HG03039 (cell line): ENCODE measurements at regions not wholly inside any gene's neighbourhood (a gene's known extent, or its start where the extent isn't known, plus 50 kb on each side); places are given as distances from the start of the nearest gene placed in this dataset.
"Not testable (repeated sequence)": the region's sequence is repeated elsewhere in the genome, so short reads cannot be mapped to it uniquely, and the experiment has no call there.

Source experiments
- ATAC-seq: cut with Tn5 transposase; IDR thresholded peaks from one replicate; pipeline ENCODE4 v1.9.1; 2021; ENCODE audit warnings: mild to moderate bottlenecking, moderate library complexity; ENCODE audit not compliant: unreplicated experiment

DNA sequence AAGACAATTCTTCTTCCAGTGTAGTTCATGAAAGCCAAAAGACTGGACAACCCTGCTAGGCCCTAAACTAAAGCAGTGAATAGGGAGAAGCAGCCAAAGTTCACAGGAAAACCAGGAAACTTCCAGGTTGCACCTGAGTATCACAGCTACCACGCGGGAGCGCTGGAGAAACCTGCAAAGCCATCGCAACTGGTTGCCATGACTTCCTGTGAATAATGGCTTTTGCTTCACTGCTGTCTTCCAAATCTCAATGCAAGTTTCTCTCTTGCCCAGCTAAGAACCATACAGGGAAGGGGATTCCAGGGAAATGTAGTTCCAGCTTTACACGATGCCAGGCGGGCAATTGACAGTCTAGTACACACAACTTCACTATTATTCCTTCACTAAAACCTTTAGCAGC lies 114.1 kb downstream of the GXYLT1 start:
- no peak for ATAC-seq

DNA sequence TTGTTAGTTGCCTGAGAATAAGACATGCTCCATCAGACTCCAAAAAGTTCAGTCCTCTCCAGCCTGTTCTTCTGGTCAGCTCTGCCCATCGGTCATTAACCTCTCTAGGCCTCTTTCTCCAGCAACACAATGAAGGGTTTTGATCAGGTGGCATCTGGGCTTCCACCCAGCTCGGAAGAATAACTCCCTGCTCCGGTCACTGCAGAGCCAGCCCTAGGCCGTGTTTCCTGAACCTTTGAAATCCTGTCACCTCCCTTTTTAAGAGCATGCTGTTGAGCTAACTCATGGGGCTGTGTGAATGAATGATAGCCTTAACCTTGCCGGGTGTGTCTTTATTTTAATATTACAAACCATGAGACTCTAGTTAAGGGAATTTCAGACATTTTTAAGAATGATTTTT lies 117.1 kb downstream of the GXYLT1 start:
- no peak for ATAC-seq

DNA sequence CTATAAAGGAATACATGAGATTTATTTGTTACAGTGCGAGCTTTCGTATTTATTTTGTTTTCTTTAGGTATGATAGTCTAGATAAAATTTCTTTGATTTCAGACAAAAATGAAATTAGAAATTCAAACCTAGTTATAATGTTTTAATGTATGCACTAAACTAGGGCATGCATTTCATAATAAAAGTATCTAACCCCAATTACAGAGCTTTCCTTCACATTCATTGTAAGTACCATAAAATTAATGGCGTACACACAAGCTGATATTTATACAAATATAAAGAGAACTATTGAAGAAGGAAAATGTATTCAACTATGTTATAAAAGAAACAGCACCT lies 120.2 kb downstream of the GXYLT1 start:
- ATAC-seq: no peak

DNA sequence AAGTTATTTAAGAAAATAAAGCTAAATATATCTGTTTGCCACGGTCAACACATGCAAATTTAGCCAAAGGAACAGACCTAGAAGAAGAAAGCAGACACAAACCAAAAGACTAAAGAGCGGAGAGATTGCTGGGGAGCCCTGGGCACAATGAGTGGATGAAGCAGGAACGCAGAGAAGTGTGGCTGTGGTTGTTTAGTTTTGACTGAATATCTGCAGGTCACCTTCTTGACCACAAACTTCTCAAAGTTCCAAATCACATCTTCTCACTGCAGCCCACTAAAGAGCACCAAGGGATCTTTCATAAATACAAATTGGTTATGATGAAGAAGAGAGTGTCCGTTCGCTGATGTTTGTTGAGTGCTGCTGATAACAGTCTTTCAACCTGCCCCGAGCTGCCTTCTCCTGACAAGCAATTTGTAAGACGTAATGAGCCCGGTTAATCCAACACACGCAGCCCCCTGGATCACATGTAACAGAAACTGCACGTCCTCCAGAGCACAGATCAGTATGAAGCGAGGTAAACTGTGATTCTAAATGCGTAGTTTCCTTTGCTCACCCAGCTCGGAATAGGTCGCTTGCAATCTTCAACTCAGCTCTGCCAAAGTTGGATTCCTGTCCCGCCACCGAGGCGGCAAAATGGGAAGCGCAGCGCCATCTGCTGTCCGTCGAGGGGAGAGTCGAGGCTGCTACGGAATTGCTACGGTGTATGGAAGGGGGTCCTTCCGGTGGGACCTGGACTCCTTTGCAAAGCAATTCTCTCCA lies 120.8 kb downstream of the GXYLT1 start:
- peak; percentile 92 for ATAC-seq

GRCh38 chr12:42021937-42022336 lies 122.7 kb downstream of the GXYLT1 start:
- ATAC-seq: not testable (repeated sequence)

- ATAC-seq: no peak
Measured at GRCh38 chr12:42021469-42021868, 123.2 kb downstream of the GXYLT1 start.

- no peak for ATAC-seq
Measured at GRCh38 chr12:42020226-42020625, 124.4 kb downstream of the GXYLT1 start.

DNA sequence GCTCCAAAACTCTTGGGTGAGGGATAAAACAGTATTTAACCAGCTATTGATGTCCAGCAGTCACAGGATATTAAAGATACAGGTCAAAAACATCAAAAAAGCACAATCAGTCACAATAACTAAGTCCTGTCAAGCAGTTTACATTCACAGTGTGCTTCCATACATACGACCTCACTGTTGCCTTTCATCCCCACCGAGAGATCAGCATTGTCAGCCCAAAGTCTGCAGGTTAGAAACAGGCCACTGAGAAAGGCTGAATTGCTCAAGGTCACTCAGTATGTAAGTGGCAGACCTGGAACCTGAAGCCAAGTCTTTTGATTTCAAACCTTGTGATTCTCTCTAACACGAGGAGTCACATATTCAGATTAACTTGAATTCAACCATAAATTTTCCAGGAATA lies 124.9 kb downstream of the GXYLT1 start:
- ATAC-seq: no peak

- ATAC-seq: no peak
Measured at GRCh38 chr12:42017051-42017450, 127.6 kb downstream of the GXYLT1 start.

DNA sequence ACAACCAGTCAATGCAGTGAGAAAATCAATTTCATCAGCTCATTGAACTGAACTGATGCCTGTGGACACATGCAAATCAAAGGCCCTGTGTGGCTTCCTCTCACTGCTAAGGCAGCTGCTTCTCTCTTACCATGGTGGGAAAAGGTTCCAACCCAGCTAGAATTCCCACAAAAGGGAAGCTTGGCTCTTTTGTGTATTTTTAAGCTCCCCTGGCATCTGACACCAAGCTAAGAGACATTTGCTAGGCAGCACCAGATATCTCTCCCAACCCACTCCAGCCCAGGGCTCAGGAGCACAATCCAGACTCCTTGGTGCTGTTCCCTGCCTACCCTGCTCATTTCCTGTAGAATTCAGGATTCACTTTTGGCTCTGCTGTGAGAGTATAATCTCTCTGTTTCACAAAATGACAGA lies 129.6 kb downstream of the GXYLT1 start:
- no peak for ATAC-seq

- not testable (repeated sequence) for ATAC-seq
Measured at GRCh38 chr12:42012501-42012900, 132.2 kb downstream of the GXYLT1 start.

- no peak for ATAC-seq
Measured at GRCh38 chr12:42010715-42011114, 134.0 kb downstream of the GXYLT1 start.

- no peak for ATAC-seq
Measured at GRCh38 chr12:42010257-42010656, 134.4 kb downstream of the GXYLT1 start.

DNA sequence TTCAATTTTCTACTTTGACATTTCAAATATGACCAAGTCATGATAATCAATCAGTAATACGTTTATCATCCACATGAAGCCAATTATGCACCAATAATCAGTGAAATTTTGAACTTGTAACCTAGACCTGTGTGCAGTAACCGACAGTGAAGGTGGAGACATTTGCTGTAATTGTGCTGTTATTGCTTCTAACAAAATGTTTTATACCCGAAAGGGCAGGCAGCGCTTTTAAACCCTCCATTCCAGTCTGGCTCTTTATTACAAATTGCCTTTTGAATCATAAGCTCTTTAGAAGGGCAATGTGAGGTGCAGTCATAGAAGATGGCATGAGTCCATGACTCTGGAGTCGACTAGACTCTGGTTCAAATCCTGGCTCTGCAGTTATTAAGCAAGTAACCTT lies 135.7 kb downstream of the GXYLT1 start:
- no peak for ATAC-seq

DNA sequence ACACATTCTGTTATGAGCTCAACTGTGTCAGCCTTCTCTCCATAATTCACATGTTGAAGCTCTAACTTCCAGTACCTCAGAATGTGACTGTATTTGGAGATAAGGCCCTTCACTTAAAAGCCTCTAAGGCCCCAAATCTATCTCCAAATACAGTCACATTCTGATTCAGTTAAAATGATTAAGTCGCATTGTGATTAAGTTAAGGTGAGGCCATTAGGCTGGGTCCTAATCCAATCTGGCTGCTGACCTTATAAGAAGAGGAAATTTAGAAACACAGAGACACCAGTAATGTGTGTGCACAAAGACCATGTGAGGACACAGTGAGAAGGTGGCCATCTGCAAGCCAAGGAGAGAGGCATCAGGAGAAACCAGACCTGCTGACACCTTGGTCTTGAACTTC lies 141.6 kb downstream of the GXYLT1 start:
- ATAC-seq: no peak

DNA sequence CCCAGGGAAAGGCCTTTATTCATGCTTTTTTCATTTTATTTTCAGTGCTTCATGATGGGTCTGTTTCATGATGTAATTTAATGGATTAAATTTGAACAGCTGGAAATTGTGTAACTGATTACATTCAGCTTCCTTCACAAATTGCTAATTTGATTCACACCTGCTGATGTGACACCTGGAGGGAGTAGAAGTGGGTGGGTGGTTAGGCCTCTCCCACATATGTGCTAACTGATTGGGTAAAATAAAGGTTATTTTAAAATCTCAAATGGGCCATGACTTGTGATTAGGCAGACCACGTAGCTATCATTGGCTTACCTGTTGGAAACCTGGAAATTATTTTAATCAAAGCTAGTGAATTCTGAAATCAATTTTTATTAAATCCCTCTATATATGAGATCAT lies 142.1 kb downstream of the GXYLT1 start:
- no peak for ATAC-seq

DNA sequence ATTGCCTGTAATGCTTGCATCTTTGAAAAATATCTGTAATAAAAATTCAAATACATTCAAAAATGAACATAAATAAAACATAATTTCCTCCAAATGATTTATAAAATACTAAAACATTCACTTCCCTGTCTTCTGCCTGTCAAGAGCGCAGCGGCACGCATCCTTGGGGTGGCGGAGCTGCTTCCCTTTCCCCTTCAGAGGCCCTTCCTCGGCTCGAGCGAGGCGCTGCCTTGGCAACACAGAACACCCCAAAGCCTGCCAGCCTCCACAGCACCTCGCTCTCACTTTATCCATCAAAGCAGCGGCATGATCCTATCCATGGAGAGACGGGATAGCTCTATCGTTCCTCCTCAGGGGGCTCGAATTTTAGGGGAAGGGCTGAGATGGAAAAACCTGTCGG lies 146.2 kb downstream of the GXYLT1 start:
- no peak for ATAC-seq

DNA sequence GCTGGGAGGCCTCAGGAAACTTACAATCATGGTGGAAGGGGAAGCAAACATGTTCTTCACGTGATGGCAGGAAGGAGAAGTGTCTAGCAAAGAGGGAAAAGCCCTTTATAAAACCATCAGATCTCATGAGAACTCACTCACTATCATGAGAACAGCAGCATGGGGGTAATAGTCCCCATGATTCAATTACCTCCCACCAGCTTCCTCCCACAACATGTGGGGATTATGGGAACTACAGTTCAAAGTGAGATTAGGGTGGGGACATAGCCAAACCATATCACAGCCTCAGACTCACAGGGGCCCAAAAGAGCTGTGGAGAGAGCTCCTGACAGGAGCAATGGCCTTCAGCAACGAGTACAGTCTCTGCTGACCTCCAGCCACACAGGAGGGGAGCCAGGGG lies 151.4 kb downstream of the GXYLT1 start:
- ATAC-seq: no peak

DNA sequence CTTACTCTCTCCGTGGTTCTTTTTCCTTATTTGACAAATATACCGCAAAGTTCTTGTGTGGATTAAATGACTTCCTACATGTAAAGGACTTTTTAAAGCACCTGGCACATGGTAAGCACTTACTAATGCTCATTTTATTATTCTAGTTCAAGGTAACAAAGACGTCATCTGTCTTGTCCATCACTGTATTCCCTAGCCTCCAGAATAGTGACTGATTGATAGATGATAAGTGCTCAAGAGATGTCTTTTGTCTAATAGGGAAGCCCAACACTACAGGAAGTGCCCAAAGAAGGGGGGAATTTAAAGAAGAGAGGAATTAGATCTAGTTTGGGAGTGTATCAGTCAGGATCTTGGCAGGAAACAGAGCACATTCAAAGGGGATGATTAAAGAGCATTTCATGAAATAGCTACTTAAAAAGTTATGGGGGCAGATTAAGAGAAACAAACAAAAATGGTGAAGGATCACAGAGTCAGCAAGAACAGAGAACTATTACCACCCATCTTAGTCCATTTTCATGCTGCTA lies 151.9 kb downstream of the GXYLT1 start:
- ATAC-seq: no peak

DNA sequence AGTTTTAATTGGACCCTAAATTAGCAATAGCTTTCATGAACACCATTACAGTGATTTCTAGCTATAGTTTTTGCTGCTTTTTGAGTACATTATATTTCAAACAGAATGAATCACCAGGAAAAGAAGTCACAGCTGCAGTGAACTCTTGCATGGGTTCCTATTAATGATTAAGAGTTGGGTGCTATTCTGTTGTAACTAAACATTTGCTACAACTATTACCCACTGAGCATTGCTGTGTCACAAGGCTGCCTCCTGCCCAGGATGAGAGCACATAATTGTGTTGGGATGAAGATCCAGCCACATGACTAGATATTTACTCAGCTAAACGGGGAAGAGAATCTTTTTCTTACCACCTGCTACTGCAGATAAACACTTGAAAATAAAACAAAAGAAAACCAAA lies 152.7 kb downstream of the GXYLT1 start:
- ATAC-seq: no peak

DNA sequence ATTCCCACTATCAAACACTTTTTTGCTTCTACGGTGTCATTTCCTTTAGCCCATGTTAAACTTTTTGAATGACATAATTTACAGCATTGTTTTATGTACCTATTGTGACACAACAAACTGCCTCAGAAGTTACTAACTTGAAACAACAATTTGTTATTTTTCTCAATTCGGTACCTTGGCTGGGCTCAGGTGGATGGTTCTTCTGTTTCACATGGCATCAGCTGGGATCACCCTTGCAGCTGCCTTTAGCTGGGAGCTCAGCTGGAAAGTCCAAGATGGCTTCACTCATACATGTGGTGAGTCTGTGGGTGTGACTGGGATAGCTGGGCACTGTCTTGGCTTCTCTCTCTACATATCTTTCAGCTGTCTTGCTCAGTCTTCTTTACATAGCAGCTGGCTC lies 156.0 kb downstream of the GXYLT1 start:
- no peak for ATAC-seq

- not testable (repeated sequence) for ATAC-seq
Measured at GRCh38 chr12:41986513-41986912, 158.2 kb downstream of the GXYLT1 start.

DNA sequence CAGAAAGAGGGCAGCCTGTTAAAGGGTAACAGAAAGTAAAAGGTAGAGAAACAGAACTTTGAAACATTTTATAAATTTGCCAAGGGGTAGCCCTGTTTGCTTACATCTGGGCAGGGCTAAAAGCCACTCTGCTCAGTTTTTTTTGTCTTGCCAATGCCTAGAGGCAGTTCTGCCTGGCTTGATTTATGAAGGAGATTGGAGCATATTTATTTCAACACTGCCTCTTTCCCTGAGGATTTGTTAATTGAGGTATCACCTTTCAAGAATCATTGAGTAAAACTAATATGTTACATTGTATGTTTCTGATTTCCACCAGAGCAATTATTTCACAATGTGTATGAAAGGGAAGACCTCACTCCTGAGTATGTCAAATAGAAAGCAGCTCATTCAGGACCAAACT lies 160.8 kb downstream of the GXYLT1 start:
- ATAC-seq: no peak
